Ishikawa (cell line): ENCODE measurements at regions not wholly inside any gene's neighbourhood (a gene's known extent, or its start where the extent isn't known, plus 50 kb on each side); places are given as distances from the start of the nearest gene placed in this dataset.

Experiments
- EGR1 ChIP-seq: IDR thresholded peaks from 2 replicates; pipeline ENCODE4 v1.6.1; 2012
- EP300 ChIP-seq: IDR thresholded peaks from 2 replicates; pipeline ENCODE4 v1.6.1; 2012; ENCODE audit warnings: borderline replicate concordance
- FOXM1 ChIP-seq: IDR thresholded peaks from 2 replicates; pipeline ENCODE4 v1.6.1; 2012; ENCODE audit warnings: low read depth, borderline replicate concordance
- TAF1 ChIP-seq: IDR thresholded peaks from 2 replicates; pipeline ENCODE4 v1.6.1; 2012; ENCODE audit warnings: low read depth, mild to moderate bottlenecking
- YY1 ChIP-seq: IDR thresholded peaks from 2 replicates; pipeline ENCODE4 v1.6.1; 2012; ENCODE audit warnings: low read depth

DNA sequence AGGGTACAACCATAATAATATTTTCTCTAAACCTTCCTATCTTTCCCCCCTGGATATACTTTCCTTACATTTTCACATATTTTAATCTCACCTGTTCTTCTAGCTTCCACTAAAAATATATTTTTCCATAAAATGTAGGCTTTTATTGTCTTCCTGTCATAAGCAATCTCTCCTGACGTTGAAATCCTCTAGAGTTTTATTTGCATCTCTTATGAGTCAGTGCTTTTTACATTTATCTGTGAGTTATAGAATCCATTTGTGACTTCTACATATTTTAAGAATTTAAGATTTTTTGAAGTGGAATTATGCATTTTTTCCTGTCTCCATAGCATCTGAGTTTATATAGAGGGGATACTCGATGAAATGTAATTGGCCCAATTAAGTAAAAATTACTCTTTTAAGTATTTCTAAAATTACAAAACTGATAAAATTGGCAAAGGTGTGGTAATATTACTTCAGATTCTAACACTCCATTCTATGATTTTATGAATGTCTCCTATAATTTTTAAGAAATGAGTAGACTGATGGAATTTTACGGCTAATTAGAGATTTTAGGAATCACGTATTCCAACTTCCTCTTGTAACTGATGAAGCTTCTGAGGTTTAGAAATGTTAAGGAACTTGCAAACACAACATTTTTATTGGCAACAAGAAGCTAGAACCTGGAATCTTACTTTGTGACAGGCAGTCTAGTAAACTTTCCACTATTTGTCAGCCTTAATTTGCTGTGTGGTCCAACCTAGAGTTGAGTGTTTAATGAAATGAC lies 422.9 kb upstream of the SEMA3A start:
- TF ChIP-seq TAF1 (no peak), FOXM1 (no peak), EP300 (no peak), YY1 (no peak), EGR1 (no peak)
